HepG2 (cell line): ENCODE measurements at regions not wholly inside any gene's neighbourhood (a gene's known extent, or its start where the extent isn't known, plus 50 kb on each side); places are given as distances from the start of the nearest gene placed in this dataset.

Experiments used
- ATAC-seq: fragments of 200-7000 bp; cut with Tn5 transposase; 3 replicates; pipeline ENCODE4 v1.9.1; 2020; ENCODE audit warnings: mild to moderate bottlenecking, moderate library complexity
- BruUV-seq: library from RNA; stranded (reverse); fragments of 400-500 nt; replicated peaks from 2 replicates; lab custom pipeline; 2021; lab: Mats Ljungman, UMichigan
- CTCF ChIA-PET: fragments of 300-600 bp; formaldehyde crosslinking; extraction: SDS; loops from one replicate; lab custom pipeline; 2021; ENCODE audit warnings: low total read pairs, inconsistent platforms, low intra/inter-chr PET ratio; lab: Yijun Ruan, JAX
- POLR2A ChIA-PET: fragments of 350-600 bp; sonication (Branson Sonifier 250); formaldehyde crosslinking; loops from one replicate; lab custom pipeline; 2020; ENCODE audit warnings: antibody characterized with exemption, inconsistent platforms; lab: Yijun Ruan, JAX
- DNase-seq: peaks from one replicate; pipeline ENCODE4 v3.0.0-alpha.2; 2015; ENCODE audit warnings: low spot score
- FAIRE-seq: peaks from 3 replicates; lab custom pipeline; 2011; peaks lifted over from hg19 to GRCh38; lab: Jason Lieb, UNC
- H2AFZ ChIP-seq: one replicate; pipeline ENCODE4 v1.6.1; 2011; ENCODE audit warnings: low read length, inconsistent platforms
- H3K27ac ChIP-seq: fragments of 300-600 bp; 3 replicates; pipeline ENCODE4 v1.8.0; 2011; ENCODE audit warnings: mixed run types, mild to moderate bottlenecking, mixed read lengths, low read length, inconsistent platforms; ENCODE audit not compliant: insufficient read depth; ENCODE audit errors: extremely low read length
- H3K27me3 ChIP-seq, 2 experiments: fragments of 200-600 bp in 1 of 2; 2 replicates in 1 of 2; 3 replicates in 1 of 2; pipeline versions ENCODE4 v1.6.0 to v1.8.0; 2011; ENCODE audit warnings: low read length in 2 of 2, mild to moderate bottlenecking in 2 of 2, moderate library complexity in 2 of 2, inconsistent platforms in 1 of 2; ENCODE audit not compliant: insufficient read depth in 2 of 2, control insufficient read depth in 1 of 2
- H3K36me3 ChIP-seq, 2 experiments: fragments of 200-600 bp in 1 of 2; replicated peaks in 1 of 2; 2 replicates in 1 of 2; 3 replicates in 1 of 2; pipeline versions ENCODE4 v1.5.1 to v1.8.0; 2011; ENCODE audit warnings: low read length in 2 of 2, inconsistent platforms in 1 of 2; ENCODE audit not compliant: insufficient read depth in 2 of 2, control insufficient read depth in 1 of 2
- H3K4me1 ChIP-seq: 2 replicates; pipeline ENCODE4 v1.5.1; 2012; ENCODE audit warnings: low read length, inconsistent platforms; ENCODE audit not compliant: insufficient read depth
- H3K4me2 ChIP-seq: 2 replicates; pipeline ENCODE4 v1.6.0; 2011; ENCODE audit warnings: low read depth, low read length, inconsistent platforms
- H3K4me3 ChIP-seq, 3 experiments: fragments of 200-600 bp in 1 of 3; sonication (generic), shearing (Covaris generic) in 1 of 3; replicated peaks in 1 of 3; 2 replicates each; pipeline ENCODE4 v1.5.1; 2011 to 2016; ENCODE audit warnings: low read length in 3 of 3, inconsistent platforms in 2 of 3, low read depth in 2 of 3, mild to moderate bottlenecking in 2 of 3, control low read depth in 1 of 3, mixed read lengths in 1 of 3; ENCODE audit not compliant: insufficient read depth in 1 of 3
- H3K79me2 ChIP-seq: one replicate; pipeline ENCODE4 v1.6.1; 2011; ENCODE audit warnings: low read length, inconsistent platforms; ENCODE audit not compliant: insufficient read depth
- H3K9ac ChIP-seq: 2 replicates; pipeline ENCODE4 v1.6.0; 2011; ENCODE audit warnings: mild to moderate bottlenecking, low read depth, low read length, inconsistent platforms; ENCODE audit not compliant: insufficient read depth
- H3K9me3 ChIP-seq: 2 replicates; pipeline ENCODE4 v1.5.1; 2012; ENCODE audit warnings: mild to moderate bottlenecking, low read length
- H4K20me1 ChIP-seq: 2 replicates; pipeline ENCODE4 v1.6.0; 2011; ENCODE audit warnings: inconsistent platforms, mild to moderate bottlenecking, low read length, moderate library complexity; ENCODE audit not compliant: insufficient read depth
- CERS6 ChIP-seq: sonication (generic); formaldehyde crosslinking; IDR thresholded peaks from 2 replicates; pipeline ENCODE4 v1.5.0; 2020; ENCODE audit warnings: missing genetic modification reagents
- KLF13 ChIP-seq: sonication (generic); formaldehyde crosslinking; IDR thresholded peaks from 2 replicates; pipeline ENCODE4 v1.4.0; 2020; ENCODE audit warnings: mild to moderate bottlenecking, missing genetic modification reagents
- MEIS1 ChIP-seq: sonication (generic); formaldehyde crosslinking; IDR thresholded peaks from 2 replicates; pipeline ENCODE4 v1.9.0; 2021; ENCODE audit warnings: mild to moderate bottlenecking, missing genetic modification reagents, moderate library complexity, borderline replicate concordance
- PRMT3 ChIP-seq: sonication (generic); formaldehyde crosslinking; IDR thresholded peaks from 2 replicates; pipeline ENCODE4 v1.8.1; 2022; ENCODE audit warnings: low read depth, mild to moderate bottlenecking, moderate library complexity, missing genetic modification reagents, borderline replicate concordance
- TERF1 ChIP-seq: sonication (generic); formaldehyde crosslinking; IDR thresholded peaks from 2 replicates; pipeline ENCODE4 v1.8.0; 2022; ENCODE audit warnings: mild to moderate bottlenecking, missing genetic modification reagents, moderate library complexity
- ZBTB8A ChIP-seq: sonication (generic); formaldehyde crosslinking; IDR thresholded peaks from 2 replicates; pipeline ENCODE4 v1.4.0; 2020; ENCODE audit warnings: mild to moderate bottlenecking, low read depth, missing genetic modification reagents, borderline replicate concordance
- ZIK1 ChIP-seq: sonication (generic); formaldehyde crosslinking; IDR thresholded peaks from 2 replicates; pipeline ENCODE4 v1.5.0; 2020; ENCODE audit warnings: mild to moderate bottlenecking, low read depth, missing genetic modification reagents, borderline replicate concordance
- ZNF124 ChIP-seq: sonication (generic); formaldehyde crosslinking; IDR thresholded peaks from 2 replicates; pipeline ENCODE4 v1.4.0; 2020; ENCODE audit warnings: missing genetic modification reagents
- ZNF343 ChIP-seq: sonication (generic); formaldehyde crosslinking; IDR thresholded peaks from 2 replicates; pipeline ENCODE4 v1.4.0; 2020; ENCODE audit warnings: mild to moderate bottlenecking, missing genetic modification reagents
- ZNF674 ChIP-seq: sonication (generic); formaldehyde crosslinking; IDR thresholded peaks from 2 replicates; pipeline ENCODE4 v1.5.0; 2020; ENCODE audit warnings: low read depth, mild to moderate bottlenecking, missing genetic modification reagents
- ZSCAN30 ChIP-seq: sonication (generic); formaldehyde crosslinking; IDR thresholded peaks from 2 replicates; pipeline ENCODE4 v1.5.0; 2020; ENCODE audit warnings: mild to moderate bottlenecking, missing genetic modification reagents
- WGBS: methylation state at CpG from one replicate; pipeline ENCODE4 v1.1.6; 2017; ENCODE audit warnings: low lambda C conversion rate; 5-methylcytosine and 5-hydroxymethylcytosine counted together
- in situ Hi-C: cut with HindIII; loops from 2 replicates; pipeline ENCODE4 v1.10.0; 2017; ENCODE audit warnings: low pct_unique_long_range_greater_than_20kb; ENCODE audit not compliant: extremely low pct_ligation_motif_present
- intact Hi-C: fragments of 100-400 bp; cut with micrococcal nuclease; formaldehyde crosslinking; loops from one replicate; pipeline ENCODE4 v1.10.0; 2022; ENCODE audit not compliant: unreplicated experiment

- H3K27ac ChIP-seq: no peak overlapping the region
- H3K4me2 ChIP-seq: no peak overlapping the region
- DNase-seq (no peak), FAIRE-seq (no peak), ATAC-seq (no peak)
- intact Hi-C loops: no loop called here
- in situ Hi-C loops: no loop called here
- no peak overlapping the region for H3K4me3 ChIP-seq
- no TSS peak for BruUV-seq
- no peaks in the 10 kb centered on the region for H3K4me1 ChIP-seq
- H3K27me3 ChIP-seq: peaks cover 0 to 13% of the 10 kb centered on the region in 2 experiments; a peak in 2 of 5 replicates
- H4K20me1 ChIP-seq: no peaks in the 10 kb centered on the region
- no peaks in the 10 kb centered on the region for H3K9me3 ChIP-seq
- no peak overlapping the region for H3K9ac ChIP-seq
- WGBS: 26% methylated on average over 10 of the region's 10 CpGs
- no peaks in the 10 kb centered on the region for H3K79me2 ChIP-seq
- TF ChIP-seq KLF13 (CRISPR knock-in tag): no peak
- no peak for TF ChIP-seq MEIS1
- no peak for TF ChIP-seq CERS6 (CRISPR knock-in tag)
- no peak for TF ChIP-seq TERF1 (CRISPR knock-in tag)
- TF ChIP-seq ZIK1 (CRISPR knock-in tag): no peak
- TF ChIP-seq ZNF124: no peak
- TF ChIP-seq ZBTB8A: no peak
- no peak for TF ChIP-seq ZNF674
- no peak for TF ChIP-seq PRMT3 (CRISPR knock-in tag)
- TF ChIP-seq ZNF343 (CRISPR knock-in tag): no peak
- no peak for TF ChIP-seq ZSCAN30 (CRISPR knock-in tag)
- TF ChIP-seq, all 625 proteins: peak for 0
- POLR2A ChIA-PET: no interaction called here
- Histone ChIP-seq H3K36me3 (no peaks in the 10 kb centered on the region), H2AFZ (no peak overlapping the region)
- CTCF ChIA-PET: no interaction called here
These were observed 216.0 kb downstream of the TLE3 start for GRCh38 chr15:69881766-69882165.
